Heart left ventricle (tissue), 13 donors: ENCODE measurements at regions not wholly inside any gene's neighbourhood (a gene's known extent, or its start where the extent isn't known, plus 50 kb on each side); places are given as distances from the start of the nearest gene placed in this dataset.
"Not testable (repeated sequence)": the region's sequence is repeated elsewhere in the genome, so short reads cannot be mapped to it uniquely, and the experiment has no call there.

Experiments used
- POLR2A ChIP-seq, 2 donors: fragments of 450-650 bp; IDR thresholded peaks; one replicate each; pipeline ENCODE4 v1.6.1; 2017; ENCODE audit warnings: antibody characterized with exemption in 2 of 2, mild to moderate bottlenecking in 2 of 2, moderate library complexity in 2 of 2
- TF ChIP-seq, protein P1 (sequence below), 12 donors: fragments of 200-600 bp; sonication (generic) in 4 of 12; IDR thresholded peaks; one replicate each; pipeline versions ENCODE4 v1.5.0 to v1.8.0; 2018 to 2022; ENCODE audit warnings: antibody characterized with exemption in 12 of 12, mild to moderate bottlenecking in 5 of 12
- donor health status: ischemic (EF 13 %, LVEDD 7.1; RV severe dilation, severe dysfunction).
- donor health status: DM: no; HTN: yes; CAD: no.
- donor health status: DM: no; HTN: no; CAD: no.
- donor health status: ischemic (EF 25% LVEDD 6.9; RV normal size, moderate dysfunction).
- donor health status: ischemic (EF 25% LVEDD 5.7; RV mildly dilated, moderate dysfunction).
- donor health status: ischemic (EF 35%, LVEDD 5.7; RV mildly dilated, moderate dysfunction).
- donor health status: nonischemic (EF 11% LVEDD 7.7; RV severe dilation, severe dysfunction).
- donor health status: DM: yes; HTN: yes; CAD: no.
- donor health status: PGD.
- donor health status: ischemic (EF 29% LVEDD 5.4; RV normal size, mild dysfunction).
- donor health status: nonischemic (EF 23%, LVEDD 6.1; RV moderate dilation, normal function).

DNA sequence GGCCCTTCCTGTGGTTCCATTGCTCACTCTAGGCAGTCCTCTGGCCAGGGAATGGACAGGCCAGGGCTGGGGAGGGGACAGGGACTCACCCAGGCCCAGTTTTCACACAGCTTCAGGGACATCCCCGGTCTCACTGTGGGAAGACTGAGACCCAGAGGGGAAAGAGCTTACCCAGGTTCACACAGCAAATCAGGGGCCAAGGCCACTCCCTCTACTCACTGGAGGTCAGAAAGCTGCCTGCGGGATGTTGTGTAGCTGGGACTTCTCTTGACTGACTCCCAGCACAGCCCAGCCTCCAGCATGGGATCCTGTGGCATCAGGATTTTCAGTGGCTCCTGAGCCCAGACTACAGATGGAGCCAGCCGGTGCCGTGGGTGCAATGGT is 122.3 kb upstream of the AKAP13 start:
- TF ChIP-seq, protein P1, sequence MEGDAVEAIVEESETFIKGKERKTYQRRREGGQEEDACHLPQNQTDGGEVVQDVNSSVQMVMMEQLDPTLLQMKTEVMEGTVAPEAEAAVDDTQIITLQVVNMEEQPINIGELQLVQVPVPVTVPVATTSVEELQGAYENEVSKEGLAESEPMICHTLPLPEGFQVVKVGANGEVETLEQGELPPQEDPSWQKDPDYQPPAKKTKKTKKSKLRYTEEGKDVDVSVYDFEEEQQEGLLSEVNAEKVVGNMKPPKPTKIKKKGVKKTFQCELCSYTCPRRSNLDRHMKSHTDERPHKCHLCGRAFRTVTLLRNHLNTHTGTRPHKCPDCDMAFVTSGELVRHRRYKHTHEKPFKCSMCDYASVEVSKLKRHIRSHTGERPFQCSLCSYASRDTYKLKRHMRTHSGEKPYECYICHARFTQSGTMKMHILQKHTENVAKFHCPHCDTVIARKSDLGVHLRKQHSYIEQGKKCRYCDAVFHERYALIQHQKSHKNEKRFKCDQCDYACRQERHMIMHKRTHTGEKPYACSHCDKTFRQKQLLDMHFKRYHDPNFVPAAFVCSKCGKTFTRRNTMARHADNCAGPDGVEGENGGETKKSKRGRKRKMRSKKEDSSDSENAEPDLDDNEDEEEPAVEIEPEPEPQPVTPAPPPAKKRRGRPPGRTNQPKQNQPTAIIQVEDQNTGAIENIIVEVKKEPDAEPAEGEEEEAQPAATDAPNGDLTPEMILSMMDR (IDR thresholded peaks at IDR 0.05), result not testable (repeated sequence)
- not testable (repeated sequence) for TF ChIP-seq POLR2A (IDR thresholded peaks at IDR 0.05)
